ENCODE measurements at regions not wholly inside any gene's neighbourhood (a gene's known extent, or its start where the extent isn't known, plus 50 kb on each side); places are given as distances from the start of the nearest gene placed in this dataset.

- TF ChIP-seq EZH2phosphoT487 (conservative IDR thresholded peaks at IDR 0.05; ENCODE audit: low read length), result no peak
- TF ChIP-seq, protein P1, sequence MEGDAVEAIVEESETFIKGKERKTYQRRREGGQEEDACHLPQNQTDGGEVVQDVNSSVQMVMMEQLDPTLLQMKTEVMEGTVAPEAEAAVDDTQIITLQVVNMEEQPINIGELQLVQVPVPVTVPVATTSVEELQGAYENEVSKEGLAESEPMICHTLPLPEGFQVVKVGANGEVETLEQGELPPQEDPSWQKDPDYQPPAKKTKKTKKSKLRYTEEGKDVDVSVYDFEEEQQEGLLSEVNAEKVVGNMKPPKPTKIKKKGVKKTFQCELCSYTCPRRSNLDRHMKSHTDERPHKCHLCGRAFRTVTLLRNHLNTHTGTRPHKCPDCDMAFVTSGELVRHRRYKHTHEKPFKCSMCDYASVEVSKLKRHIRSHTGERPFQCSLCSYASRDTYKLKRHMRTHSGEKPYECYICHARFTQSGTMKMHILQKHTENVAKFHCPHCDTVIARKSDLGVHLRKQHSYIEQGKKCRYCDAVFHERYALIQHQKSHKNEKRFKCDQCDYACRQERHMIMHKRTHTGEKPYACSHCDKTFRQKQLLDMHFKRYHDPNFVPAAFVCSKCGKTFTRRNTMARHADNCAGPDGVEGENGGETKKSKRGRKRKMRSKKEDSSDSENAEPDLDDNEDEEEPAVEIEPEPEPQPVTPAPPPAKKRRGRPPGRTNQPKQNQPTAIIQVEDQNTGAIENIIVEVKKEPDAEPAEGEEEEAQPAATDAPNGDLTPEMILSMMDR (IDR thresholded peaks at IDR 0.05; ENCODE audit: insufficient read depth, low read length, poor library complexity, severe bottlenecking), result no peak
Observed at GRCh38 chr6:163863565-163863964, 449.0 kb downstream of the QKI start.
